GM10266 (cell line): ENCODE measurements at regions not wholly inside any gene's neighbourhood (a gene's known extent, or its start where the extent isn't known, plus 50 kb on each side); places are given as distances from the start of the nearest gene placed in this dataset.

Experiments
- DNase-seq: peaks from one replicate; pipeline ENCODE4 v3.0.0; 2012; ENCODE audit errors: extremely low spot score
- CTCF ChIP-seq: IDR thresholded peaks from 2 replicates; pipeline ENCODE4 v1.5.1; 2012; ENCODE audit warnings: mild to moderate bottlenecking, low read depth; ENCODE audit not compliant: control insufficient read depth, insufficient read depth; ENCODE audit errors: missing control alignments

GRCh38 chr4:106615961-106616360 is 247.4 kb upstream of the GIMD1 start:
- DNase-seq = no peak
- TF ChIP-seq CTCF = no peak

- no peak for DNase-seq
- TF ChIP-seq CTCF = no peak
Observed at GRCh38 chr4:106615410-106615945, 246.9 kb upstream of the GIMD1 start.

GRCh38 chr4:106614441-106614840 is 245.9 kb upstream of the GIMD1 start:
- DNase-seq = no peak
- TF ChIP-seq CTCF = no peak

- TF ChIP-seq CTCF = no peak
Observed at GRCh38 chr4:106609917-106610316, 241.3 kb upstream of the GIMD1 start.

GRCh38 chr4:106607558-106607957 is 239.0 kb upstream of the GIMD1 start:
- no peak for DNase-seq
- no peak for TF ChIP-seq CTCF

More at GRCh38 chr4:106609917-106610316, 241.3 kb upstream of the GIMD1 start:
- no peak for DNase-seq

GRCh38 chr4:106604319-106605051 is 235.9 kb upstream of the GIMD1 start:
- no peak for DNase-seq
- no peak for TF ChIP-seq CTCF

- no peak for DNase-seq
- TF ChIP-seq CTCF = no peak
Observed at GRCh38 chr4:106603471-106603870, 234.9 kb upstream of the GIMD1 start.
